Chondrocyte (in vitro differentiated cells): ENCODE measurements at regions not wholly inside any gene's neighbourhood (a gene's known extent, or its start where the extent isn't known, plus 50 kb on each side); places are given as distances from the start of the nearest gene placed in this dataset.

Source experiments
- DNase-seq: peaks from one replicate; pipeline ENCODE4 v3.0.0; 2021; ENCODE audit warnings: mixed read lengths, low spot score
- H3K27ac Mint-ChIP-seq: one replicate; pipeline ENCODE4 v1.8.0; 2021; ENCODE audit warnings: mild to moderate bottlenecking, moderate library complexity, mixed read lengths; ENCODE audit not compliant: unreplicated experiment
- H3K27me3 Mint-ChIP-seq: 2 replicates; pipeline ENCODE4 v1.8.0; 2021; ENCODE audit warnings: low read depth, mixed read lengths
- H3K36me3 Mint-ChIP-seq: 2 replicates; pipeline ENCODE4 v1.8.0; 2021; ENCODE audit warnings: low read depth, mixed read lengths
- H3K4me1 Mint-ChIP-seq: 2 replicates; pipeline ENCODE4 v1.8.0; 2021; ENCODE audit warnings: low read depth, mild to moderate bottlenecking, mixed read lengths
- H3K4me3 Mint-ChIP-seq: one replicate; pipeline ENCODE4 v1.8.0; 2021; ENCODE audit warnings: mild to moderate bottlenecking, moderate library complexity, mixed read lengths; ENCODE audit not compliant: unreplicated experiment
- H3K9me3 Mint-ChIP-seq: 2 replicates; pipeline ENCODE4 v1.8.0; 2021; ENCODE audit warnings: low read depth, mixed read lengths
- TF ChIP-seq, protein P1 (sequence below): fragments of 200-600 bp; sonication (generic); IDR thresholded peaks from 2 replicates; pipeline ENCODE4 v1.5.0; 2021; ENCODE audit warnings: antibody characterized with exemption, mild to moderate bottlenecking, moderate library complexity

DNA sequence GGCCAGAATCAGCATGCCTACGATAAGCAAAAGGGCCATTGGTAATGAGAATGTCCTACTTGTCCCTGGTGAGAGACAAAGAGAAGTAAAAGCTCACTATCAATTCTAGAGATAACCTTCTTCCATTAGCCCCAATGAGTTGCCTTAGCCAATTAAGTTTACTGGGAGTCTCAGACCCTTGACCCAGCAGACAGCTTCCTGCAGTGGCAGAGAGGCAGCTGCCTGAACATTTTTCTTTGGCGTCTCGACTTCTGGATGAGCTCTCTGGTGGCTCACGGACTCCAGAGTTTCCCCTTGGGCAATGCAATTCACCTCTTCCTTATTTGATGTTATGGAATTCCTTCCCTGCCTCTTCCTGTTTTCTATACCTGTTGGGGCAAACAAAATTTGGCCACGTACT is 1034.4 kb downstream of the NAALADL2 start:
- no peaks in the 10 kb centered on the region for H3K27me3 Mint-ChIP-seq
- TF ChIP-seq, protein P1, sequence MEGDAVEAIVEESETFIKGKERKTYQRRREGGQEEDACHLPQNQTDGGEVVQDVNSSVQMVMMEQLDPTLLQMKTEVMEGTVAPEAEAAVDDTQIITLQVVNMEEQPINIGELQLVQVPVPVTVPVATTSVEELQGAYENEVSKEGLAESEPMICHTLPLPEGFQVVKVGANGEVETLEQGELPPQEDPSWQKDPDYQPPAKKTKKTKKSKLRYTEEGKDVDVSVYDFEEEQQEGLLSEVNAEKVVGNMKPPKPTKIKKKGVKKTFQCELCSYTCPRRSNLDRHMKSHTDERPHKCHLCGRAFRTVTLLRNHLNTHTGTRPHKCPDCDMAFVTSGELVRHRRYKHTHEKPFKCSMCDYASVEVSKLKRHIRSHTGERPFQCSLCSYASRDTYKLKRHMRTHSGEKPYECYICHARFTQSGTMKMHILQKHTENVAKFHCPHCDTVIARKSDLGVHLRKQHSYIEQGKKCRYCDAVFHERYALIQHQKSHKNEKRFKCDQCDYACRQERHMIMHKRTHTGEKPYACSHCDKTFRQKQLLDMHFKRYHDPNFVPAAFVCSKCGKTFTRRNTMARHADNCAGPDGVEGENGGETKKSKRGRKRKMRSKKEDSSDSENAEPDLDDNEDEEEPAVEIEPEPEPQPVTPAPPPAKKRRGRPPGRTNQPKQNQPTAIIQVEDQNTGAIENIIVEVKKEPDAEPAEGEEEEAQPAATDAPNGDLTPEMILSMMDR, result no peak
- H3K4me3 Mint-ChIP-seq, result no peak overlapping the region
- H3K9me3 Mint-ChIP-seq, result peaks cover 2% of the 10 kb centered on the region
- no peak overlapping the region for H3K27ac Mint-ChIP-seq
- no peaks in the 10 kb centered on the region for H3K36me3 Mint-ChIP-seq
- H3K4me1 Mint-ChIP-seq, result peaks cover 8% of the 10 kb centered on the region
- no peak for DNase-seq

- peaks cover 5% of the 10 kb centered on the region for H3K9me3 Mint-ChIP-seq
- H3K27ac Mint-ChIP-seq, result no peak overlapping the region
- H3K4me3 Mint-ChIP-seq, result no peak overlapping the region
Observed at GRCh38 chr3:175890066-175890465, 1030.9 kb downstream of the NAALADL2 start.

GRCh38 chr3:175885231-175885766 is 1026.2 kb downstream of the NAALADL2 start:
- no peak overlapping the region for H3K4me3 Mint-ChIP-seq
- TF ChIP-seq, protein P1, result no peak
- H3K9me3 Mint-ChIP-seq, result peaks cover 16% of the 10 kb centered on the region
- no peak overlapping the region for H3K27ac Mint-ChIP-seq
- H3K4me1 Mint-ChIP-seq, result peaks cover 5% of the 10 kb centered on the region
- peaks cover 8% of the 10 kb centered on the region for H3K36me3 Mint-ChIP-seq
- no peaks in the 10 kb centered on the region for H3K27me3 Mint-ChIP-seq
- no peak for DNase-seq

More at GRCh38 chr3:175890066-175890465, 1030.9 kb downstream of the NAALADL2 start:
- no peaks in the 10 kb centered on the region for H3K27me3 Mint-ChIP-seq
- TF ChIP-seq, protein P1, result no peak
- no peak for DNase-seq
- H3K36me3 Mint-ChIP-seq, result no peaks in the 10 kb centered on the region
- peaks cover 8% of the 10 kb centered on the region for H3K4me1 Mint-ChIP-seq

DNA sequence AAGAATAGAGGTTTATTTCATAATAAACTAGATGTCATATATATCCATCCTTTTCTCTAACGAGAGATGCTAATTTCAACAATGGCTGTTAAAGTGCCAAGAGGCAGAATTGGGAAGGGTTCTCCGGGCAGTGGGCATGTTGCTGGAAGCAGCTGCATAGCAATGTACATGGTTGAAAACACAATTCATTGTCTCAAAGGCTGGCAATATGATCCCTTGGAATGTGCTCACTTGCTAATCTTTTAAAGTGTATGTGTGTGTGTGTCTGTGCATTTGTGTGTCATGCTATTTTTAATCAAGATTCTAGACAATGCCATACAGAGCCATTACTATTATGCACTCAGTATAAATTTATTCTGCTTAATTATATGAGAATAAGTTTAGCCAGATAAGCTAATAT is 1020.3 kb downstream of the NAALADL2 start:
- no peaks in the 10 kb centered on the region for H3K4me1 Mint-ChIP-seq
- no peak overlapping the region for H3K4me3 Mint-ChIP-seq
- TF ChIP-seq, protein P1, result no peak
- DNase-seq, result no peak
- H3K36me3 Mint-ChIP-seq, result peaks cover 8% of the 10 kb centered on the region
- no peaks in the 10 kb centered on the region for H3K27me3 Mint-ChIP-seq
- peaks cover 13% of the 10 kb centered on the region for H3K9me3 Mint-ChIP-seq
- no peak overlapping the region for H3K27ac Mint-ChIP-seq

DNA sequence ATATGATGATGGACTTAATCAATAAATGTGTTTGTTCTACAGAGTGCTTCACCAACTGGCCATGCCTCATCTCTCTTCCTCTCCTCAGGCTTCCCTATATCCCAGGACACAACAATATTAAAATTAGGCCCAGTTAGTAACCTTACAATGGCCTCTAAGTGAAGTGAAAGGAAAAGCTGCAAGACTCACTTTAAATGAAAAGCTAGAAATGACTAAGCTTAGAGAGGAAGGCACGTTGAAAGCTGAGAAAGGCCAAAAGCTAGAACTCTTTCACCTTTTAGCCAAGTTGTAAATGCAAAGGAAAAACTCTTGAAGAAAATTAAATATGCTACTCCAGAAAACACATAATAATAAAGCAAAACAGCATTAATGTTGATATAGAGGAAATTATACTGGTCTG is 1010.3 kb downstream of the NAALADL2 start:
- Mint-ChIP-seq H3K4me1 (no peaks in the 10 kb centered on the region), H3K4me3 (no peak overlapping the region), H3K27ac (no peak overlapping the region), H3K9me3 (no peaks in the 10 kb centered on the region), H3K36me3 (peaks cover 1% of the 10 kb centered on the region), H3K27me3 (no peaks in the 10 kb centered on the region)
- no peak for DNase-seq
- TF ChIP-seq, protein P1, result no peak
